HEK293 (cell line): ENCODE measurements at regions not wholly inside any gene's neighbourhood (a gene's known extent, or its start where the extent isn't known, plus 50 kb on each side); places are given as distances from the start of the nearest gene placed in this dataset.

Experiments used
- CTCF ChIA-PET: fragments of 350-600 bp; formaldehyde crosslinking; extraction: SDS; loops from one replicate; lab custom pipeline; 2021; ENCODE audit warnings: antibody characterized with exemption; lab: Yijun Ruan, JAX
- POLR2A ChIA-PET: fragments of 300-600 bp; formaldehyde crosslinking; extraction: SDS; loops from one replicate; lab custom pipeline; 2020; ENCODE audit warnings: antibody characterized with exemption, inconsistent platforms; lab: Yijun Ruan, JAX
- H3K27ac ChIP-seq: fragments of 200-500 bp; sonication (Bioruptor generic); 2 replicates; pipeline ENCODE4 v1.5.1; 2014; ENCODE audit warnings: low read depth, low read length, control low read depth, inconsistent platforms; ENCODE audit errors: extremely low read depth
- H3K36me3 ChIP-seq, 2 experiments: fragments of 200-500 bp in 1 of 2; sonication (Bioruptor generic) in 1 of 2; 1 replicate in 1 of 2; 2 replicates in 1 of 2; pipeline ENCODE4 v1.5.1; 2014 to 2017; ENCODE audit warnings: inconsistent platforms in 2 of 2, low read length in 2 of 2; ENCODE audit not compliant: control insufficient read depth in 2 of 2, insufficient read depth in 1 of 2
- H3K4me1 ChIP-seq: fragments of 200-500 bp; sonication (Bioruptor generic); 2 replicates; pipeline ENCODE4 v1.5.1; 2014; ENCODE audit warnings: mild to moderate bottlenecking, low read length, inconsistent platforms; ENCODE audit not compliant: control insufficient read depth, insufficient read depth
- H3K4me3 ChIP-seq: 2 replicates; pipeline ENCODE4 v1.5.1; 2011; ENCODE audit warnings: low read depth, mild to moderate bottlenecking, control low read depth, low read length, moderate library complexity
- H3K9me3 ChIP-seq: fragments of 200-500 bp; sonication (Bioruptor generic); 2 replicates; pipeline ENCODE4 v1.5.1; 2014; ENCODE audit warnings: low read depth, low read length, inconsistent platforms; ENCODE audit not compliant: control insufficient read depth, insufficient read depth
- PRDM4 ChIP-seq: fragments of 450-650 bp; formaldehyde crosslinking; IDR thresholded peaks from 2 replicates; pipeline ENCODE4 v1.5.1; 2017; ENCODE audit warnings: missing biosample characterization, missing genetic modification characterization
- REST ChIP-seq: fragments of 450-650 bp; formaldehyde crosslinking; IDR thresholded peaks from 2 replicates; pipeline ENCODE4 v1.5.1; 2016; ENCODE audit warnings: missing biosample characterization, missing genetic modification characterization
- YY2 ChIP-seq: fragments of 450-650 bp; formaldehyde crosslinking; IDR thresholded peaks from 2 replicates; pipeline ENCODE4 v1.5.1; 2016; ENCODE audit warnings: missing biosample characterization, missing genetic modification characterization
- ZBTB48 ChIP-seq: fragments of 450-650 bp; formaldehyde crosslinking; IDR thresholded peaks from 2 replicates; pipeline ENCODE4 v1.5.1; 2016; ENCODE audit warnings: missing biosample characterization, missing genetic modification characterization
- ZNF2 ChIP-seq: fragments of 450-650 bp; formaldehyde crosslinking; IDR thresholded peaks from 2 replicates; pipeline ENCODE4 v1.5.1; 2016; ENCODE audit warnings: missing biosample characterization, missing genetic modification characterization
- ZNF24 ChIP-seq: fragments of 450-650 bp; formaldehyde crosslinking; IDR thresholded peaks from 2 replicates; pipeline ENCODE4 v1.5.1; 2016; ENCODE audit warnings: missing biosample characterization, missing genetic modification characterization
- ZNF324 ChIP-seq: fragments of 450-650 bp; formaldehyde crosslinking; IDR thresholded peaks from 2 replicates; pipeline ENCODE4 v1.5.1; 2016; ENCODE audit warnings: missing biosample characterization, missing genetic modification characterization
- ZNF394 ChIP-seq: fragments of 450-650 bp; formaldehyde crosslinking; IDR thresholded peaks from 2 replicates; pipeline ENCODE4 v1.5.1; 2016; ENCODE audit warnings: missing biosample characterization, missing genetic modification characterization, mild to moderate bottlenecking, moderate library complexity, borderline replicate concordance
- ZNF398 ChIP-seq: fragments of 450-650 bp; formaldehyde crosslinking; IDR thresholded peaks from 2 replicates; pipeline ENCODE4 v1.5.1; 2017; ENCODE audit warnings: missing biosample characterization, missing genetic modification characterization
- ZNF510 ChIP-seq: fragments of 450-650 bp; formaldehyde crosslinking; IDR thresholded peaks from 2 replicates; pipeline ENCODE4 v1.5.1; 2018; ENCODE audit warnings: mild to moderate bottlenecking, missing genetic modification characterization, missing biosample characterization; ENCODE audit not compliant: insufficient replicate concordance
- ZNF514 ChIP-seq: fragments of 450-650 bp; formaldehyde crosslinking; IDR thresholded peaks from 2 replicates; pipeline ENCODE4 v1.5.1; 2016; ENCODE audit warnings: missing biosample characterization, missing genetic modification characterization
- ZNF518A ChIP-seq: fragments of 450-650 bp; formaldehyde crosslinking; conservative IDR thresholded peaks from 2 replicates; pipeline ENCODE4 v1.5.1; 2016; ENCODE audit warnings: low read depth, missing biosample characterization, missing genetic modification characterization
- ZNF530 ChIP-seq: fragments of 450-650 bp; formaldehyde crosslinking; IDR thresholded peaks from 2 replicates; pipeline ENCODE4 v1.5.1; 2016; ENCODE audit warnings: low read depth, missing biosample characterization, missing genetic modification characterization
- ZNF555 ChIP-seq: fragments of 450-650 bp; formaldehyde crosslinking; conservative IDR thresholded peaks from 2 replicates; pipeline ENCODE4 v1.5.1; 2017; ENCODE audit warnings: missing biosample characterization, mild to moderate bottlenecking, missing genetic modification characterization, inconsistent platforms
- ZNF571 ChIP-seq: fragments of 450-650 bp; formaldehyde crosslinking; IDR thresholded peaks from 2 replicates; pipeline ENCODE4 v1.5.0; 2017; ENCODE audit warnings: missing biosample characterization, missing genetic modification characterization
- ZNF600 ChIP-seq: fragments of 450-650 bp; formaldehyde crosslinking; IDR thresholded peaks from 2 replicates; pipeline ENCODE4 v1.5.1; 2016; ENCODE audit warnings: missing biosample characterization, missing genetic modification characterization
- ZNF621 ChIP-seq: fragments of 450-650 bp; formaldehyde crosslinking; IDR thresholded peaks from 2 replicates; pipeline ENCODE4 v1.5.1; 2017; ENCODE audit warnings: missing biosample characterization, missing genetic modification characterization
- ZNF624 ChIP-seq: fragments of 450-650 bp; formaldehyde crosslinking; IDR thresholded peaks from 2 replicates; pipeline ENCODE4 v1.5.1; 2017; ENCODE audit warnings: missing biosample characterization, missing genetic modification characterization
- ZNF654 ChIP-seq: fragments of 450-650 bp; formaldehyde crosslinking; IDR thresholded peaks from 2 replicates; pipeline ENCODE4 v1.5.1; 2016; ENCODE audit warnings: low read depth, missing biosample characterization, missing genetic modification characterization
- ZNF785 ChIP-seq: fragments of 450-650 bp; formaldehyde crosslinking; IDR thresholded peaks from 2 replicates; pipeline ENCODE4 v1.5.1; 2016; ENCODE audit warnings: missing biosample characterization, missing genetic modification characterization
- ZNF843 ChIP-seq: fragments of 450-650 bp; formaldehyde crosslinking; IDR thresholded peaks from 2 replicates; pipeline ENCODE4 v1.5.1; 2016; ENCODE audit warnings: missing biosample characterization, missing genetic modification characterization

- TF ChIP-seq ZNF518A (tag by site-specific recombination): peak; percentile 66
- TF ChIP-seq ZNF394 (tag by site-specific recombination): peak; percentile 62; the same call in 1 of the 2 replicates
- peak; percentile 28 for TF ChIP-seq ZNF510
- peak; percentile 16; the same call in 1 of the 2 replicates for TF ChIP-seq ZNF654 (tag by site-specific recombination)
- peak; percentile 56 for TF ChIP-seq ZNF555 (tag by site-specific recombination)
- peak; percentile 47; the same call in 1 of the 2 replicates for TF ChIP-seq REST (tag by site-specific recombination)
Measured at GRCh38 chr4:66746918-66747317, 798.4 kb downstream of the CENPC start (continued).

- Histone ChIP-seq H3K4me3 (no peak overlapping the region), H3K27ac (no peak overlapping the region), H3K4me1 (no peaks in the 10 kb centered on the region)
- POLR2A ChIA-PET: no interaction called here
- TF ChIP-seq ZNF24: no peak
- no peak for TF ChIP-seq ZNF2 (tag by site-specific recombination)
- TF ChIP-seq ZNF600: no peak
- TF ChIP-seq ZNF571 (tag by site-specific recombination): no peak
- no peak for TF ChIP-seq ZNF843
- TF ChIP-seq ZBTB48: no peak
- TF ChIP-seq ZNF624: no peak
- no peak for TF ChIP-seq ZNF530 (tag by site-specific recombination)
- TF ChIP-seq ZNF654 (tag by site-specific recombination): no peak
- TF ChIP-seq ZNF324: no peak
- no peak for TF ChIP-seq ZNF621 (tag by site-specific recombination)
- TF ChIP-seq ZNF785 (tag by site-specific recombination): no peak
- TF ChIP-seq, all 188 proteins: peak for 0
- H3K9me3 ChIP-seq: no peaks in the 10 kb centered on the region
- no peaks in the 10 kb centered on the region for H3K36me3 ChIP-seq
- CTCF ChIA-PET: no interaction called here
Measured at GRCh38 chr4:66741081-66741480, 804.2 kb downstream of the CENPC start.

- H3K36me3 ChIP-seq: no peaks in the 10 kb centered on the region
- no peak overlapping the region for H3K4me3 ChIP-seq
- H3K4me1 ChIP-seq: no peaks in the 10 kb centered on the region
- no peaks in the 10 kb centered on the region for H3K9me3 ChIP-seq
- H3K27ac ChIP-seq: no peak overlapping the region
- ChIA-PET POLR2A (no interaction called here), CTCF (no interaction called here)
- TF ChIP-seq ZNF514 (tag by site-specific recombination) (no peak), YY2 (tag by site-specific recombination) (no peak), PRDM4 (tag by site-specific recombination) (no peak), ZNF398 (tag by site-specific recombination) (no peak)
Measured at GRCh38 chr4:66736606-66737005, 808.7 kb downstream of the CENPC start.
